Mononuclear cell (primary cell): ENCODE measurements at regions not wholly inside any gene's neighbourhood (a gene's known extent, or its start where the extent isn't known, plus 50 kb on each side); places are given as distances from the start of the nearest gene placed in this dataset.

Experiments used
- H3K27me3 ChIP-seq: 2 replicates; pipeline ENCODE4 v1.6.0; 2011; ENCODE audit warnings: low read length, control low read depth; ENCODE audit not compliant: insufficient read depth
- H3K4me1 ChIP-seq: 2 replicates; pipeline ENCODE4 v1.5.1; 2011; ENCODE audit warnings: mild to moderate bottlenecking, low read length, control low read depth; ENCODE audit not compliant: insufficient read depth
- H3K4me3 ChIP-seq: 2 replicates; pipeline ENCODE4 v1.5.1; 2011; ENCODE audit warnings: mild to moderate bottlenecking, low read length, moderate library complexity
- H3K9me3 ChIP-seq: 2 replicates; pipeline ENCODE4 v1.5.1; 2011; ENCODE audit warnings: low read depth, mild to moderate bottlenecking, control low read depth, low read length

GRCh38 chr20:23159256-23159946 lies 73.3 kb upstream of the CD93 start:
- H3K4me1 ChIP-seq: peaks cover 76% of the 10 kb centered on the region
- no peaks in the 10 kb centered on the region for H3K27me3 ChIP-seq
- H3K9me3 ChIP-seq: no peaks in the 10 kb centered on the region
- H3K4me3 ChIP-seq: no peak overlapping the region

- H3K27me3 ChIP-seq: no peaks in the 10 kb centered on the region
- no peak overlapping the region for H3K4me3 ChIP-seq
- H3K9me3 ChIP-seq: no peaks in the 10 kb centered on the region
- peaks cover 88% of the 10 kb centered on the region for H3K4me1 ChIP-seq
These were observed 71.6 kb upstream of the CD93 start for GRCh38 chr20:23157734-23158133.

- H3K9me3 ChIP-seq: no peaks in the 10 kb centered on the region
- H3K27me3 ChIP-seq: no peaks in the 10 kb centered on the region
- no peak overlapping the region for H3K4me3 ChIP-seq
- peaks cover 88% of the 10 kb centered on the region for H3K4me1 ChIP-seq
These were observed 70.8 kb upstream of the CD93 start for GRCh38 chr20:23156842-23157423.

- Histone ChIP-seq H3K27me3 (no peaks in the 10 kb centered on the region), H3K4me3 (no peak overlapping the region), H3K4me1 (peaks cover 88% of the 10 kb centered on the region), H3K9me3 (no peaks in the 10 kb centered on the region)
These were observed 70.2 kb upstream of the CD93 start for GRCh38 chr20:23156170-23156841.

GRCh38 chr20:23155141-23155590 lies 69.0 kb upstream of the CD93 start:
- H3K4me3 ChIP-seq: no peak overlapping the region
- peaks cover 88% of the 10 kb centered on the region for H3K4me1 ChIP-seq
- no peaks in the 10 kb centered on the region for H3K27me3 ChIP-seq

GRCh38 chr20:23153696-23154341 lies 67.7 kb upstream of the CD93 start:
- H3K27me3 ChIP-seq: no peaks in the 10 kb centered on the region
- no peaks in the 10 kb centered on the region for H3K9me3 ChIP-seq
- H3K4me1 ChIP-seq: peaks cover 88% of the 10 kb centered on the region
- H3K4me3 ChIP-seq: no peak overlapping the region

More at GRCh38 chr20:23155141-23155590, 69.0 kb upstream of the CD93 start:
- H3K9me3 ChIP-seq: no peaks in the 10 kb centered on the region

- Histone ChIP-seq H3K4me1 (peaks cover 88% of the 10 kb centered on the region), H3K27me3 (no peaks in the 10 kb centered on the region), H3K4me3 (no peak overlapping the region), H3K9me3 (no peaks in the 10 kb centered on the region)
These were observed 66.8 kb upstream of the CD93 start for GRCh38 chr20:23152902-23153301.

- Histone ChIP-seq H3K9me3 (no peaks in the 10 kb centered on the region), H3K4me3 (no peak overlapping the region), H3K4me1 (peaks cover 90% of the 10 kb centered on the region), H3K27me3 (no peaks in the 10 kb centered on the region)
These were observed 66.3 kb upstream of the CD93 start for GRCh38 chr20:23152308-23152892.

GRCh38 chr20:23151885-23152284 lies 65.8 kb upstream of the CD93 start:
- H3K9me3 ChIP-seq: no peaks in the 10 kb centered on the region
- H3K4me1 ChIP-seq: peaks cover 95% of the 10 kb centered on the region
- no peaks in the 10 kb centered on the region for H3K27me3 ChIP-seq
- H3K4me3 ChIP-seq: no peak overlapping the region

GRCh38 chr20:23151008-23151703 lies 65.0 kb upstream of the CD93 start:
- peaks cover 96% of the 10 kb centered on the region for H3K4me1 ChIP-seq
- no peaks in the 10 kb centered on the region for H3K27me3 ChIP-seq
- no peak overlapping the region for H3K4me3 ChIP-seq
- no peaks in the 10 kb centered on the region for H3K9me3 ChIP-seq

- H3K27me3 ChIP-seq: no peaks in the 10 kb centered on the region
- H3K4me3 ChIP-seq: no peak overlapping the region
- H3K4me1 ChIP-seq: peaks cover 96% of the 10 kb centered on the region
- no peaks in the 10 kb centered on the region for H3K9me3 ChIP-seq
These were observed 64.3 kb upstream of the CD93 start for GRCh38 chr20:23150304-23151007.

GRCh38 chr20:23149623-23150279 lies 63.6 kb upstream of the CD93 start:
- H3K9me3 ChIP-seq: no peaks in the 10 kb centered on the region
- H3K4me3 ChIP-seq: no peak overlapping the region
- H3K27me3 ChIP-seq: no peaks in the 10 kb centered on the region
- peaks cover 98% of the 10 kb centered on the region for H3K4me1 ChIP-seq

GRCh38 chr20:23148731-23149570 lies 62.8 kb upstream of the CD93 start:
- Histone ChIP-seq H3K4me1 (peaks cover 99% of the 10 kb centered on the region), H3K9me3 (no peaks in the 10 kb centered on the region), H3K4me3 (no peak overlapping the region)

More at GRCh38 chr20:23148731-23149570, 62.8 kb upstream of the CD93 start:
- H3K27me3 ChIP-seq: no peaks in the 10 kb centered on the region
